ENCODE measurements at regions not wholly inside any gene's neighbourhood (a gene's known extent, or its start where the extent isn't known, plus 50 kb on each side); places are given as distances from the start of the nearest gene placed in this dataset.

DNA sequence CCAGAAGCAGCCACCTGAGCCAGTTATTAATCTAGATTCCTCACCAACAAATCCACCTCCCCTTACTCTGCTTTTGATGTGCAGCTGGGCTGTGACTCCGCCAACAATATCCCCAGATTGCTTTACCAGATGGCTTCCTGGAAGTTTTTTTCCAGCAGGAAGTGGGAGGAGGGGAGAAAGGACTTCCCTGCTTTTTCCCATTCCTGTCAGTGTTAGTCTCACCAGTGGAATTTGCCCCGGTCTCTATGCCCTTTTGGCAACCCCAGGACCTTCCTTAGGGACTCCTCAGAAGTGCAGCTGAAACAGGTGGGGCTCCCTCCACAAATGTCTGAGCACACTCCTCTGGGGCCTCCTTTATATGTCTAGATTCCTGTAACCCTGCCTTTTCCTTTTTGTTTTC, 465.2 kb upstream of the IGFBP7 start:
- DNase-seq (ENCODE audit: low read depth) = no peak
- TF ChIP-seq, protein P1, sequence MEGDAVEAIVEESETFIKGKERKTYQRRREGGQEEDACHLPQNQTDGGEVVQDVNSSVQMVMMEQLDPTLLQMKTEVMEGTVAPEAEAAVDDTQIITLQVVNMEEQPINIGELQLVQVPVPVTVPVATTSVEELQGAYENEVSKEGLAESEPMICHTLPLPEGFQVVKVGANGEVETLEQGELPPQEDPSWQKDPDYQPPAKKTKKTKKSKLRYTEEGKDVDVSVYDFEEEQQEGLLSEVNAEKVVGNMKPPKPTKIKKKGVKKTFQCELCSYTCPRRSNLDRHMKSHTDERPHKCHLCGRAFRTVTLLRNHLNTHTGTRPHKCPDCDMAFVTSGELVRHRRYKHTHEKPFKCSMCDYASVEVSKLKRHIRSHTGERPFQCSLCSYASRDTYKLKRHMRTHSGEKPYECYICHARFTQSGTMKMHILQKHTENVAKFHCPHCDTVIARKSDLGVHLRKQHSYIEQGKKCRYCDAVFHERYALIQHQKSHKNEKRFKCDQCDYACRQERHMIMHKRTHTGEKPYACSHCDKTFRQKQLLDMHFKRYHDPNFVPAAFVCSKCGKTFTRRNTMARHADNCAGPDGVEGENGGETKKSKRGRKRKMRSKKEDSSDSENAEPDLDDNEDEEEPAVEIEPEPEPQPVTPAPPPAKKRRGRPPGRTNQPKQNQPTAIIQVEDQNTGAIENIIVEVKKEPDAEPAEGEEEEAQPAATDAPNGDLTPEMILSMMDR (IDR thresholded peaks at IDR 0.05; ENCODE audit: insufficient read depth, low read length) = no peak

DNA sequence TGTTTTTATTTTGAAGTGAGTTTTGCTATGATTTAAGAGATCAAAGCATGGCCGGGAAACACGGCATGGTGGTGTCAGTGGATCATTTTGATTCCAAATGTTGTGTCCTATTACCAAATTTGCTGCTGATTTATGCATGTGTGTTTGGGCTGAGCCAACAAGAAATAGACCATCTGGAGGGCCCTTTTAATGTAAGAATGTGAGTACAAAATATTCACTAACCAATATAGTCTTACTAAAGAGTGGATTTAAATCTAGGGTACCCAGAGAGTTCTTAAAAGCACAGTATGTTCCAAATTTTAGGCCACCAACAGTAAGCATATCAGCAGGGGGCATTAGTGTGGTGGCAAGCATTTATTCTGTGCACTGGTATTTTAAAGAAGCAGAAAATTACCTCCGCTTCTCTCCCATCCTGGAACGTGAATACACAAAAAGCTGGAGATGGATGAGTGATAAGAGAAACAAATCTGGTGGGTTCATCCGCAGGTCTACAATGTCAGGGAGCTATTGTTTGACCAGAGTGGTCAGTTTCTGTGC, 444.4 kb upstream of the IGFBP7 start:
- H3K4me3 ChIP-seq (ENCODE audit: low read depth, low read length) = no peak overlapping the region
- TF ChIP-seq, protein P1 (IDR thresholded peaks at IDR 0.05; ENCODE audit: insufficient read depth, low read length) = no peak
- no peak for DNase-seq (ENCODE audit: low read depth)

More for the DNA sequence above, 465.2 kb upstream of the IGFBP7 start:
- no peak overlapping the region for H3K4me3 ChIP-seq (ENCODE audit: low read depth, low read length)

DNA sequence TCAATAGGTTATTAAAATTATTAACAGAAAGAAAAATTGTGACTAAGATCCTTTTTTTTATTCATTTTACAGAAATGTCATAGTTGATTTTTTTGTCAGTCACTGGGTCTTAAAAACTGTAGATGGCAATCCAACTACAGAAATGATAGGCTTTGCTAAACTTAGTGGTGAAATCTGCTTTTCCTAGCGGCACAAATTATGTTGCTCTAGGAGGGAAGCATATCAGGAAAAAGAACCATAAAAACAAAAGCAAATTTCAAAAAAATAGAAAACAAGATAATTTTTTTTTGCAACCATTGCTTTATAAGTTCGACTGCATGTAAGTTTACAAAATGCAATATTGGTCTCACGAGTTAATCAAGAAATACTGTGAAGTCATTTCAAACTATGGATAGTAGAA, 443.5 kb upstream of the IGFBP7 start:
- H3K4me3 ChIP-seq (ENCODE audit: low read depth, low read length) = no peak overlapping the region
- no peak for DNase-seq (ENCODE audit: low read depth)
- TF ChIP-seq, protein P1 (IDR thresholded peaks at IDR 0.05; ENCODE audit: insufficient read depth, low read length) = no peak

DNA sequence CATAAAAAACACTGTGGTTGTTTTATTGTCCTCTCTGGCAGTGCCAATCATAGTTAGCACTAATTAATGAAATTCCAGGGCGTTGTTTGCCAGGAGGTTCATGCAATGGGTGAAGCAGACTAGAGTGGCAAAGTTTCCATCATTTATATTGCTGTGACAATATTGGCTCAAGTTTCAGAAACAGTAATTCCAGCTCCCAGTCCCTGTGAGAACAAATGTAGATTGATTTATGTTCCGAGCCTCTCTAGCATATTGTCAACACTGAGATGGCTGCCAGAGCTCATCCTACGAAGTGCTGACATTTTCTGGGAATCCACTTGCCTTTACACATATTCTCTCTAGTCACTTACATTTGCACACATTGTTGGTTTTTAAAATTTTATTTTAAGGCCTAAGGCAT, 440.0 kb upstream of the IGFBP7 start:
- TF ChIP-seq, protein P1 (IDR thresholded peaks at IDR 0.05; ENCODE audit: insufficient read depth, low read length) = no peak
- no peak overlapping the region for H3K4me3 ChIP-seq (ENCODE audit: low read depth, low read length)

DNA sequence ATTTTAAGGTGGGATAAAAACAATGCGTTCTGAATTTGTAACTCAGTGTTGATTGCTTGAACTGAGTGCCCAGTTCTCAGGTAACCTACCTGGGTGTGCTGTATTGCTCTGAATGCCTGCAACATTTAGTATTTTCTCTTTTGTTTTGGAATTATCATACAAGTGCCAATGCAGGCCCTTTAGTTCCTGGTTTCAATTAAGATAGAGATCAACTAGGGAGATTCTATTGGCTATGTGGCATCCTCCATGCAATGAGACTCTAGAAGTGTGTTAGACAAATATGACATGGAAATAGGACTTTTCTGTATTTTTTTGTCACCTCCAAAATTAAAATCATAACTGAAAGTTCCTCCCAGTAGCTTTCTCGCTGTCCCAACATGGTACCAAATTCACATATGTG, 438.7 kb upstream of the IGFBP7 start:
- no peak overlapping the region for H3K4me3 ChIP-seq (ENCODE audit: low read depth, low read length)
- TF ChIP-seq, protein P1 (IDR thresholded peaks at IDR 0.05; ENCODE audit: insufficient read depth, low read length) = no peak
- DNase-seq (ENCODE audit: low read depth) = no peak

More for the DNA sequence above, 440.0 kb upstream of the IGFBP7 start:
- no peak for DNase-seq (ENCODE audit: low read depth)

DNA sequence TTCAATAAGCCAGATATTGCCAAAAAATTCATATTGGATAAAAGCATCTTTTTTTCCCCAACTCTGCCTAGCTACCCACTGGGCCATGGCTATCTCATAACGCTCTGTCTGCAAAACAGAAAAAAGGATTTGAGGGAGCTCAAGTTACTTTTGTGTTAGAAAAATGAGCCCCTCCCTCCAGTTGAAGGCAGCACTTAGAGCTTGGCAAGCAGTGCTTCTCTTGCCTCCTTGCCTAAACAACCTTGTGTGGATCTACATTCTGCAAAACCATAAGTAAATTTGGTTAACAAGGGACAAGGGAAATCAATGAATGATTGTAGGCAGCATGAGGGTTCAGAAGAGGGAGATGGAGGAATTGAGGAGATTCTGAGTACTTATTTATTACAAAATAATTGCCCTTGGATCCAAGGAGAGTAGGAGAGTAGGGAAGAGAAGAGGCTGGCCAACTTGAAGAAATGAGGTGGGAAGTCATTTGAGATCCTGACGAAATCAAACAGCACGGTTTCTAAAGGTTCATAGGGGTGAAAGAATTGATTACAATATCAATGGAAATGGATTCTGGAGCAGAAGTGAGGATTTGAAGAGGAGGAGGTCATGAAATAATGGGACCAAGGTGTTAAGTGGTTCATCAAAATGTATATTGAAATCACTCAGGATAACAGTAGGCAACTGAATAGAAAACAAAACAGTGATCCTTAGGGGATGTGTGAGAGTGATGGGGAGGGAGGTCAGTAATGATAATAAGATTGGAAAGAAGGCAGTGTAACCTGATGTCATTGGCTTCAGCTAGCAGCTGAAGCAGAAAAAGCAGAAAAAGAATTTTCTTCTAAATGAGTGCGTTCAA, 434.8 kb upstream of the IGFBP7 start:
- no peak for DNase-seq (ENCODE audit: low read depth)
- no peak overlapping the region for H3K4me3 ChIP-seq (ENCODE audit: low read depth, low read length)
- TF ChIP-seq, protein P1 (IDR thresholded peaks at IDR 0.05; ENCODE audit: insufficient read depth, low read length) = no peak
